Stimulated activated CD4-positive, alpha-beta T cell treated with anti-CD3 and anti-CD28 coated beads, Interleukin-1b, Interleukin-23, amount 100 ng/mL, for 48 hours (primary cell): ENCODE measurements at regions not wholly inside any gene's neighbourhood (a gene's known extent, or its start where the extent isn't known, plus 50 kb on each side); places are given as distances from the start of the nearest gene placed in this dataset.
"Not testable (repeated sequence)": the region's sequence is repeated elsewhere in the genome, so short reads cannot be mapped to it uniquely, and the experiment has no call there.

Experiments
- DNase-seq: peaks from one replicate; pipeline ENCODE4 v3.0.0-alpha.2; 2020

- DNase-seq: no peak
These were observed 51.7 kb upstream of the MYO10 start for GRCh38 chr5:16987776-16988175.

- DNase-seq: not testable (repeated sequence)
These were observed 54.9 kb upstream of the MYO10 start for GRCh38 chr5:16990817-16991520.

- DNase-seq: no peak
These were observed 55.9 kb upstream of the MYO10 start for GRCh38 chr5:16992006-16992405.

- no peak for DNase-seq
These were observed 56.4 kb upstream of the MYO10 start for GRCh38 chr5:16992444-16992843.

- no peak for DNase-seq
These were observed 58.5 kb upstream of the MYO10 start for GRCh38 chr5:16994565-16994964.

GRCh38 chr5:16995372-16995771 is 59.3 kb upstream of the MYO10 start:
- no peak for DNase-seq

GRCh38 chr5:17000291-17000939 is 64.3 kb upstream of the MYO10 start:
- DNase-seq: no peak

- DNase-seq: no peak
These were observed 65.3 kb upstream of the MYO10 start for GRCh38 chr5:17001428-17001827.

GRCh38 chr5:17004441-17005106 is 68.5 kb upstream of the MYO10 start:
- DNase-seq: no peak

- no peak for DNase-seq
These were observed 69.2 kb upstream of the MYO10 start for GRCh38 chr5:17005107-17005828.

- DNase-seq: no peak
These were observed 76.2 kb upstream of the MYO10 start for GRCh38 chr5:17012289-17012688.

GRCh38 chr5:17014686-17015085 is 78.6 kb upstream of the MYO10 start:
- no peak for DNase-seq

GRCh38 chr5:17018871-17019270 is 82.8 kb upstream of the MYO10 start:
- no peak for DNase-seq

- DNase-seq: no peak
These were observed 83.2 kb upstream of the MYO10 start for GRCh38 chr5:17019324-17019723.

GRCh38 chr5:17020678-17021601 is 84.9 kb upstream of the MYO10 start:
- no peak for DNase-seq

GRCh38 chr5:17021602-17021932 is 85.5 kb upstream of the MYO10 start:
- no peak for DNase-seq

GRCh38 chr5:17022296-17022695 is 86.2 kb upstream of the MYO10 start:
- no peak for DNase-seq

- no peak for DNase-seq
These were observed 88.6 kb upstream of the MYO10 start for GRCh38 chr5:17024686-17025180.

- DNase-seq: not testable (repeated sequence)
These were observed 95.7 kb upstream of the MYO10 start for GRCh38 chr5:17031659-17032277.

GRCh38 chr5:17032314-17032985 is 96.4 kb upstream of the MYO10 start:
- not testable (repeated sequence) for DNase-seq

GRCh38 chr5:17034992-17035391 is 98.9 kb upstream of the MYO10 start:
- DNase-seq: not testable (repeated sequence)
